ENCODE measurements at regions not wholly inside any gene's neighbourhood (a gene's known extent, or its start where the extent isn't known, plus 50 kb on each side); places are given as distances from the start of the nearest gene placed in this dataset.

GRCh38 chr22:44442186-44442815 lies 55.7 kb downstream of the RTL6 start:
- no peak for DNase-seq

DNA sequence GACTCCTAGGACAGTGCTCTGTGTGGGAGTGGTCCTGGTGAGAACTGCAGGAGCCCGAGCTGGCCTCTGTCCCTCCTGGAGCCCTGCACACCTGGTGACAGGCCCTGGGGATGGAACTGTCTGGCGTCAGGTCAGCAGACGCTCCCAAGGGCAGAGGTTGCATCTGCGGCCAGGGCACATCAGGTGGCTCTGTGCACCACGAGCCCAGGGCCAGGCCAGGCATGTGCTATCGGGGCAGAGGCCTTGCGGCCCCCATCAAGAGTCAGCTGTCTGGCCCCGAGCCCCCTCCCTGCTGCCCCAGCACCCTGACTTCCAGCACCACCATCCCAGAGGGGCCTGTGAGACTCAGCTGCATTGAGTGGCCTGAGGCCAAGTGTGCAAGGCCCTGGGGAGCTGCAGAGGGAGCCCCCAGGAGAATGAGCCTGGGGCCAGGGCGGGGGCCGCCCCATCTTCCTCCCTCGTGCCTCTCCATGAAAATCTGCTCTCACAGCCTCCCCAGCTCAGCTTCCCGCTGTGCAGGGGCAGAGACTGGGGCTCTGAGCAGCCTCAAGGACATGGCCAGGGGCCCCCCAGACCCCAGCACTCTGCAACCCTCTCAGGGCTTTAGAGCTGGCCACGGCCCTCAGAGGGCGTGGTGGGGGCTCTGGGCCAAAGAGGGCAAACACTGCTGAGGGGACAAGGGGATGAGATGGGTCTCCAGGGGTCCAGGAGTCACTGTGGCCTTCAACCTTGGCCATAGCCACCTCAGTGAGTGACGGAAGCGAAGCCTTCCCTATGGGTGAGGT lies 56.4 kb downstream of the RTL6 start:
- no peak for DNase-seq

DNA sequence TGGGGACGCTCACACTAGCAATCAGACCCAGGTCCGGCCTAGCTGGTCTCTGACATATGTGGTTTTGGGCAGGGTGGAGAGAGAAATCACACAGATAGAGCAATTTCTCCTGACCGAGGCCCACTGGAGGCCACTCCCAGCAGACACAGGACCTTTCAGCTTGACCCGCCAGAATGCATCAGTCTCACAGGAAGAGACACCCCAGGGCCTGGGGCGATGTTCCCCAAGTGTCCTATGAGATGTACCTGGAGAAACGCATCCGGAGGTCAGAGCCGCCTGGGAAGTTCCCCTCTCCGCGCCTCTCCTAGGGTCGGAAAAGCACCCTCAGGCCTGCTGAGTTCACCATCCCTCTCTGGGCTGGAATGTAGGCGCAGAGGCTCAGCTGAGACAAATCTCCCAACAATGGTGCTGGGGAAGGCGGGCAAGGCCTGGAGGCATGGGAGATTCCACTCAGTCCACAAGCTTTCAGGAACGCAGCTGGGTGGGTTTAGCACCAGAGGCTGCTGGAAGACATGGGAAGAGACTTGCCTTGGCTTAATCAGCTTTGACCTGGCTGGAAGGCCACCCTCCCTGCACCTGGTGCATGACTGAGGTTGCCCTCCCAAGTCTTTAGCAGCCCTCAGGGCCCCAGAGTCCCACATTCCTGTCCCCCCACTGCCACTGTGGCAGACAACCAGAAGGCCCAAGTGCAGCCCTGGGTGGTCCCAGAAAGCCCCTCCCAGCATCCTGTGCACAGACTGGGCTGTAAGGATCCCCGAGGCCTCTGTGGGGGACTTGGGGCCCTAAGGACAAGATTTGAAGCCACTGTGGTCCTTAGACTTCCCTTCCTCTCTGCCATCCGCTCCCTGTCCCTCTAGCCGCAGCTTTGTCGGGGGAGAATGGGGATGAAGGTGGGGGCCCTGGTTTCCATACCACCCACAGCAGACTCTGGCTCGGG lies 57.5 kb downstream of the RTL6 start:
- DNase-seq, result no peak

- no peak for DNase-seq
Measured at GRCh38 chr22:44439356-44440223, 58.4 kb downstream of the RTL6 start.

DNA sequence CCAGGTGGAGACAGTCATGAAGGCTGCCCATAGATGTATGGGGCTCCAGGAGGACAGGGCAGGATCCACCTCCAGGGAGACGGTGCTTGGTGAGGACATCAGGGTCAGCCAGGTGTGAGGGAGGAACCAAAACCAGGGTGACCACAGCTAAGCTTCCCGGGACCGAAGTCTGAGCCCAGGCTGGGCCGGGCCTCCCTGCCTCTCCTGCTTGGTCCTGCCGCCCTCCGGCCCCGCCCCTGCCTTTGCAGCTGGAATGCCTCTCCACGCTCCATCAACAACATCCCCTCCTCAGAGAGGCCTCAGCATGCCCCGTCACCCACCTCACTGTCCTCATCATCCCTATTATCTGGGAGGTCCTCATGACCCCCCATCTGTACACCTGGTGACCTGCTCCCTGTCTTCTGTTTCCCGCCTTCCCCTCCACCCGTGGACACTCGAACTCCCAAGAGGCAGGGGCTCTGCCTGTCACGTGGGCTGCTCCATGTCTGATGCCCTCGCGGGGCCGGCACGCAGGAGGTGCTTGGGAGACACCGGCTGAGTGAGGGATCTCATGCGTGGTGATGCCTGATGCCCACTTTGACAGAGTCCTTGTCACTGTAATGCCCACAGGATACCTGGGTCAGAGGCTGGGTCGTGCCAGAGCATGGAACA lies 59.4 kb downstream of the RTL6 start:
- DNase-seq, result no peak

GRCh38 chr22:44438056-44438455 lies 60.0 kb downstream of the RTL6 start:
- no peak for DNase-seq

DNA sequence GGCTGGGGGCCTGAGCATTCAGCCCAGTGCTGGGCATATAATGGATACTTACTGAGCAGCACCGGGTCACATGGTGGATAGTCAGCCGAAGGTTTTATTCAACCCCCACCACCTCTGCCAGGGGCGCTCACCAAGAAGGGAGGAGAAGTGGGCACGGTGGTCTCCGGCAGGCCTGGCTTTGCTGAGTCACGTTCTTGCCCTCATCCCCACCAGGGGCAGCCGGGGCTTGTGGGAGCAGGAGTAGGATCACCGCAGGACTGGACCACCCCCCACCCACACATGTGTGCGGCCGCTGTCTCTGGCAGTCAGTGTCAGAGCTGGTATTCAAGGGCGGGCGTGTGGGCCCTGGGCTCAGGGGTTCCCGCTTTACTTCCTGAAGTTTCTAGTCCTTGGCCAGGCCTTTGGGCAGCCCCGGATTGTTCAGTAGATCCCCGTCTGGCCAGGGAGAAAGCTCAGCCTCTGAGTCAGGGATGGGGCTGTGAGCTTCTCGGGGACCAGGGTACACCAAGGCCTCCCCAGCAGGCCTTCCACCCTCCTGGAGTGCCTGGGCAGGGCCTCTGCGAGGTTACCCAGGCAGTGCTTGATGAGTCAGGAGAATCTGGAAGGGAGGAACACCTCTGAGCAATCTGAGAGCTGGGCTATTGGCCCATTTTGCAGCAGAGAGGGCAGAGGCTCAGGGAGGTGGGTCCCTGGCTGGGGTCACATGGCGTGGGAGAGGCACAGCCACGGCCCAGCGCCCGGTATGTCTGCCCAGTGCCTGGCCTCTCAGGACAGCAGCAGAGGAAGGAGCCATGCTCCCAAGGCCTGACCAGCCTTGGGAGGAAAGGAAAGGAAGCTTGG lies 60.6 kb downstream of the RTL6 start:
- peak; percentile 6 for DNase-seq

- no peak for DNase-seq
Measured at GRCh38 chr22:44436736-44437135, 61.3 kb downstream of the RTL6 start.

- DNase-seq, result no peak
Measured at GRCh38 chr22:44431256-44431655, 66.8 kb downstream of the RTL6 start.

DNA sequence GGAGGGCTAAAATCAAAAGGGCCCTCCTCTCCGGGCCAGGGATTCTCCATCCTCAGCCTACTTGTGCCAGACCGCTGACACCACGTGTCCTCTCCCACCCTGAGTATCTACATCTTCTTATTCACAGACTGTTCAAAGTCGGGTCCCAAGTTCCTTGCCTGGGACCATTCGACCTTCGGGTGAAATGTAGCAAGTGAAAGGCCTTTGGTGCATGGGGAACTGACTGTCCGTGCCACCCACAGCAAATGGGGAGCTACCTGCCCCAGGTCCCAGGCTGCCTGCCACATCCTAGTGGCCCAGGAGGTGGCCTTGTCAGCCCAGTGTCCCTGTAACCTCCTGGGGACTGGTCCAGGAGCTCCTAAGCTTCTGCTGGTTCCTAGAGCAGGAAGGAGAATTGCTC lies 67.3 kb downstream of the RTL6 start:
- DNase-seq, result no peak

- no peak for DNase-seq
Measured at GRCh38 chr22:44429941-44430587, 68.0 kb downstream of the RTL6 start.

DNA sequence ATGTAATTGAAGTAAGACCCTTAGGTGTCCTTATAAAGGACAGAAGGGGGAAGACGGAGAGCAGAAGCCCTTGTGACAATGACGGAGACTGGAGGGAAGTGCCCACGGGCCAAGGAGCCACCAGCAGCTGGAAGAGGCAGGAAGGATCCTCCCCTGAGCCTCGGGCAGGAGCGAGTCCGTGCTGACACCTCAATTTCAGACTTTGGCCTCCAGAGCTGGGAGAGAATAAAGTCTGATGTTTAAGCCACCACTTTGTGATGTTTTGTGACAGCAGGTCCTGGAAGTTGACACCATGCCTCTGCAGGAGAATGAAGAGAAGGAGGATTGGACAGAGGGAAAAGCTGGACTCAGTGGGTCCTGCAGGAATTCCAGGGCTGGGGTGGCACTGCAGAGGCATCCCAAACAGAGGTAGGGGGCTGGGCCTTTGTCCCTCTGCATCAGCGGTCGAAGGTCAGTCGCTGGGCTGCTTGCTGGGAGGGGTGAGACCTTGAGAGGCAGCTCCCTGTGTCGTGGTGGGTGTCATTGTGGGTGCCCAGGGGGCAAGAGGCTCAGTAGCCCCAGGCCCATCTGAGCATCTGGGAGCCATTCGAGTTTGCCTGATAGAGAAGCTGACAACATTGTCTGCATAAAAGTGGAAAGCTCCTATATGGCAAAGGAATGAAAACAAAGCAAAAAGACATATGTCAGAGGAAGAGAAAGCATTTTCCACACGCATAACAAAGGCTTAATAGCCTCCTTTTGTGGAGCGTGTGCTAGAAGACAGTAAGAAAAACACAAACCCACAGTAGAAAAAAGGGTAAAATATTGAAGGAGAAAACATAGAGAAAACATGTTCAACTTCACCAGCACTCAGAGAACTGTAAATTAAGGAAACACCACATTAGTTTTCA lies 68.8 kb downstream of the RTL6 start:
- no peak for DNase-seq

- no peak for DNase-seq
Measured at GRCh38 chr22:44427611-44428470, 70.2 kb downstream of the RTL6 start.

DNA sequence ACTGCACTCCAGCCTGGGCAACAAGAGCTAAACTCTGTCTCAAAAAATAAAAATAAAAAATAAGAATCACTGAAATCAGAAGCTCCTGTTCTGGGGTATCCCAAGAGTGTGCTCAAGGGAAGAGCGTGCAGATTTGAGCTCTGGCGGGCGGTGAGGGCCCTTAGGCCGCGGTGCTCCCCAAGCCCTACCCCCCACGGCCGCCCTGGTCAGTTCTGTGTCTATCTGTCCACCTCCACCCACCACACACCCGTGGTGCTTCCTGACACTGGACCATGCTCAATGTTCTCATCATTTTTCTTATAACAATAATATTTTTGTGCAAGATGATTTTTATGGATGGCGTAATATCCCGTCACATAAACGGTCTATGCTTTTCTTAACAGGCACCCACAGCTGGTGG lies 71.1 kb downstream of the RTL6 start:
- DNase-seq, result no peak

GRCh38 chr22:44425694-44426045 lies 72.4 kb downstream of the RTL6 start:
- peak; percentile 12 for DNase-seq

GRCh38 chr22:44424867-44425693 lies 73.0 kb downstream of the RTL6 start:
- no peak for DNase-seq

GRCh38 chr22:44424359-44424682 lies 73.7 kb downstream of the RTL6 start:
- no peak for DNase-seq

Data from fibroblast of skin of abdomen (primary cell).